ENCODE measurements at regions not wholly inside any gene's neighbourhood (a gene's known extent, or its start where the extent isn't known, plus 50 kb on each side); places are given as distances from the start of the nearest gene placed in this dataset.

- TF ChIP-seq ZNF384 (IDR thresholded peaks at IDR 0.05) (no peak), NFRKB (IDR thresholded peaks at IDR 0.05) (no peak), ELF4 (IDR thresholded peaks at IDR 0.05) (no peak), TARDBP (IDR thresholded peaks at IDR 0.05) (no peak), ARNT (IDR thresholded peaks at IDR 0.05) (no peak), BHLHE40 (IDR thresholded peaks at IDR 0.05; ENCODE audit: borderline replicate concordance) (no peak), FOXM1 (IDR thresholded peaks at IDR 0.05; ENCODE audit: borderline replicate concordance) (no peak), SP1 (IDR thresholded peaks at IDR 0.05) (no peak), SUZ12 (IDR thresholded peaks at IDR 0.05) (no peak)
Observed at GRCh38 chr18:52288403-52289004, 51.5 kb upstream of the DCC start.
